Mesenchymal stem cell (in vitro differentiated cells and primary cell): ENCODE measurements at regions not wholly inside any gene's neighbourhood (a gene's known extent, or its start where the extent isn't known, plus 50 kb on each side); places are given as distances from the start of the nearest gene placed in this dataset.

Experiments used
- DNase-seq: peaks from one replicate; pipeline ENCODE4 v3.0.0-alpha.2; 2013
- H2AFZ ChIP-seq: one replicate; pipeline ENCODE4 v1.6.1; 2013; ENCODE audit warnings: low read depth, mild to moderate bottlenecking, control low read depth, inconsistent platforms, low read length, moderate library complexity
- H2AK5ac ChIP-seq: 2 replicates; pipeline ENCODE4 v1.6.1; 2013; ENCODE audit warnings: low read length, moderate library complexity, mild to moderate bottlenecking, inconsistent platforms; ENCODE audit not compliant: severe bottlenecking
- H2BK120ac ChIP-seq: one replicate; pipeline ENCODE4 v1.6.1; 2013; ENCODE audit warnings: low read depth, mild to moderate bottlenecking, inconsistent platforms, low read length, moderate library complexity
- H2BK12ac ChIP-seq, 2 experiments: one replicate each; pipeline ENCODE4 v1.6.1; 2013; ENCODE audit warnings: inconsistent platforms in 2 of 2, low read length in 2 of 2, mild to moderate bottlenecking in 2 of 2, moderate library complexity in 2 of 2, control low read depth in 1 of 2
- H2BK15ac ChIP-seq: one replicate; pipeline ENCODE4 v1.6.1; 2013; ENCODE audit warnings: mild to moderate bottlenecking, low read depth, inconsistent platforms; ENCODE audit not compliant: poor library complexity, severe bottlenecking
- H2BK5ac ChIP-seq: 2 replicates; pipeline ENCODE4 v1.6.1; 2013; ENCODE audit warnings: low read depth, mild to moderate bottlenecking, low read length, control low read depth, inconsistent platforms; ENCODE audit not compliant: poor library complexity, severe bottlenecking
- H3K14ac ChIP-seq, 2 experiments: one replicate each; pipeline ENCODE4 v1.6.1; 2013; ENCODE audit warnings: inconsistent platforms in 2 of 2, low read length in 2 of 2, control low read depth in 1 of 2, mild to moderate bottlenecking in 1 of 2, moderate library complexity in 1 of 2
- H3K18ac ChIP-seq, 2 experiments: one replicate each; pipeline ENCODE4 v1.6.1; 2013; ENCODE audit warnings: inconsistent platforms in 2 of 2, low read length in 2 of 2, control low read depth in 1 of 2, low read depth in 1 of 2, mild to moderate bottlenecking in 1 of 2
- H3K23ac ChIP-seq, 2 experiments: one replicate each; pipeline ENCODE4 v1.6.1; 2013; ENCODE audit warnings: inconsistent platforms in 2 of 2, low read length in 2 of 2, mild to moderate bottlenecking in 2 of 2, moderate library complexity in 2 of 2, control low read depth in 1 of 2
- H3K27ac ChIP-seq: 2 replicates; pipeline ENCODE4 v1.5.1; 2013; ENCODE audit warnings: mild to moderate bottlenecking, moderate library complexity, low read length, control low read depth, inconsistent platforms; ENCODE audit not compliant: poor library complexity, severe bottlenecking
- H3K27me3 ChIP-seq, 2 experiments: 2 replicates each; pipeline versions ENCODE4 v1.6.1 to v1.7.0; 2013; ENCODE audit warnings: low read length in 2 of 2, mild to moderate bottlenecking in 2 of 2, moderate library complexity in 2 of 2, control low read depth in 1 of 2, inconsistent platforms in 1 of 2; ENCODE audit not compliant: control insufficient read depth in 1 of 2, insufficient read depth in 1 of 2
- H3K36me3 ChIP-seq, 2 experiments: 2 replicates each; pipeline versions ENCODE4 v1.6.1 to v1.7.0; 2013; ENCODE audit warnings: low read length in 2 of 2, control low read depth in 1 of 2, inconsistent platforms in 1 of 2, low read depth in 1 of 2, mild to moderate bottlenecking in 1 of 2; ENCODE audit not compliant: insufficient read depth in 2 of 2, control insufficient read depth in 1 of 2
- H3K4ac ChIP-seq, 2 experiments: one replicate each; pipeline ENCODE4 v1.6.1; 2013; ENCODE audit warnings: inconsistent platforms in 2 of 2, low read length in 2 of 2, mild to moderate bottlenecking in 2 of 2, moderate library complexity in 2 of 2, control low read depth in 1 of 2, low read depth in 1 of 2
- H3K4me1 ChIP-seq: 2 replicates; pipeline ENCODE4 v1.6.1; 2013; ENCODE audit warnings: low read depth, low read length, control low read depth; ENCODE audit not compliant: control insufficient read depth, insufficient read depth
- H3K4me2 ChIP-seq: 2 replicates; pipeline ENCODE4 v1.6.1; 2013; ENCODE audit warnings: low read length, mild to moderate bottlenecking, inconsistent platforms; ENCODE audit not compliant: poor library complexity, severe bottlenecking
- H3K4me3 ChIP-seq, 2 experiments: 2 replicates each; pipeline versions ENCODE4 v1.5.1 to v1.7.0; 2013; ENCODE audit warnings: low read length in 2 of 2, mild to moderate bottlenecking in 2 of 2, control low read depth in 1 of 2, low read depth in 1 of 2; ENCODE audit not compliant: insufficient read depth in 1 of 2
- H3K79me1 ChIP-seq: replicated peaks from 2 replicates; pipeline ENCODE4 v1.6.1; 2013; ENCODE audit warnings: mild to moderate bottlenecking, control low read depth, low read length, inconsistent platforms; ENCODE audit not compliant: poor library complexity, severe bottlenecking
- H3K9ac ChIP-seq: 2 replicates; pipeline ENCODE4 v1.7.0; 2013; ENCODE audit warnings: mild to moderate bottlenecking, low read length, moderate library complexity
- H3K9me3 ChIP-seq: 2 replicates; pipeline ENCODE4 v1.7.0; 2013; ENCODE audit warnings: mild to moderate bottlenecking, low read length; ENCODE audit not compliant: control insufficient read depth
- H4K8ac ChIP-seq: one replicate; pipeline ENCODE4 v1.6.1; 2013; ENCODE audit warnings: inconsistent platforms, mild to moderate bottlenecking, low read length, moderate library complexity
- H4K91ac ChIP-seq: one replicate; pipeline ENCODE4 v1.6.1; 2013; ENCODE audit warnings: mild to moderate bottlenecking, low read length, inconsistent platforms
- WGBS: methylation state at CpG from one replicate; pipeline ENCODE4 v1.1.7; 2013; ENCODE audit warnings: mixed read lengths; 5-methylcytosine and 5-hydroxymethylcytosine counted together

DNA sequence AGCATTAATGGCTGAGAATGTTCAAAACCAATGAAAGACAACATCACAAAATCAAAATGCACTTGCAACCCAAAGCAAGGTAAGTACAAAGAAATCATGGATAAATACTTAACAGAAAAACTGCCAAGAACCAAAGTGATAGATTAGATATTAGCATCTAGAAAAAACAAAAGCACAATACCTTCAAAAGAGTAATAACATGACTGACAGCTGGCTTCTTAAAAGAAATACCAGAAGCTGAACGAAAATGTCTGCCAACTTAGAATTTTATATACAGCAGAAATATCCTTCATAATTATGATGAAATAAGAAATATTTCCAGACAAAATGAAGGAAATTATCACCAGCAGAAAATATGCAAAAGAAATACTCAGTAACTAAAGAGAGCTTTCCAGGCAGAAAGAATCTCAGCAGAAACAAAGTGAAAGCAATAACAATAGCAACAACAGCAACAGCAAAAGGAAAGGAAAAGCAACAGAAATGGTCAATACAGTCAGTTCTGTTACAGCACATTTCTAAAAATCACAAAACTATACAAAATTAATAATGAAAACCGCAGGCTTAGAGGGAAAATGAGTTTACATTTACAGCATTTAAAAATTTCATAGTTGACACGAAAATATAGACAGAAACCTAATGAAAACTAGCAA, 121.5 kb upstream of the MAN1A1 start:
- no peak for DNase-seq
- Histone ChIP-seq H3K4me2 (no peak overlapping the region), H4K8ac (no peak overlapping the region), H3K23ac (no peak overlapping the region), H3K9ac (no peak overlapping the region), H2BK12ac (no peak overlapping the region), H3K36me3 (no peaks in the 10 kb centered on the region), H4K91ac (no peak overlapping the region), H3K9me3 (peaks cover 6% of the 10 kb centered on the region), H2AFZ (no peak overlapping the region), H3K27me3 (no peaks in the 10 kb centered on the region), H3K27ac (no peak overlapping the region), H2BK5ac (no peak overlapping the region), H2BK120ac (no peak overlapping the region), H3K4me3 (no peak overlapping the region), H2AK5ac (no peak overlapping the region), H3K14ac (no peak overlapping the region), H2BK15ac (no peak overlapping the region), H3K79me1 (no peaks in the 10 kb centered on the region), H3K18ac (no peak overlapping the region), H3K4ac (no peak overlapping the region), H3K4me1 (no peaks in the 10 kb centered on the region)
- WGBS = no CpG with 5 or more reads among the region's 3 CpGs

DNA sequence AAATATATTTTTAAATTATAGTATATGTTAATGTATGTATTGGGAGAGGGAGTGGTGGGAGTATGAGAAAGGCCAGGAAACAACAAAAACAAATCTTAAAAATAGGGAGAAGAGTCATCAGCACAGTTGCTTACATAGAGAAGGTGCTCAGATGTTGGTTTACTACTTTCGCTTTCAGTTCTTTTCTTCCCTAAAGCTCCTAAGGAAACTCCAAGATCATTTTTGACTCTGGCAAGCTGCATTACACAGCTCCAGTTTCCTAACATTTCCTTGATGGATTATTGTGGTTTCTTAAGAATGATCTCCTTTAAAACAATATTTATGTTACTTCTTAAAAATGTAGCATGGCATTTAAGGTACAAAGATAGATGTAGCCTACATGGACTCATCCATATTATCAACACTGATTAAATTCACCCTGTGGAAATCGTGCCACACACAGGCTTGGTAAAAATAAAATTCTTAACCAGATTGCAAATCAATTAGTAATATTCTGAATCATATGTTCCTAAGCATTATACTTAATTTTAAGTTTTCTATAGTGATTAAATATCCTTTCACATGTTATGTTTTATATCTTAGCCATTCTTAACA, 118.0 kb upstream of the MAN1A1 start:
- H2BK12ac ChIP-seq = no peak overlapping the region
- peak overlapping the region; percentile 16 for H3K4me2 ChIP-seq
- no peaks in the 10 kb centered on the region for H3K79me1 ChIP-seq
- no peak overlapping the region for H2AK5ac ChIP-seq
- H3K18ac ChIP-seq = no peak overlapping the region
- no peak overlapping the region for H2AFZ ChIP-seq
- peak overlapping the region; percentile 77 for H3K9ac ChIP-seq
- H3K36me3 ChIP-seq = no peaks in the 10 kb centered on the region
- H3K27ac ChIP-seq = no peak overlapping the region
- H2BK15ac ChIP-seq = no peak overlapping the region
- no peak overlapping the region for H2BK120ac ChIP-seq
- peak overlapping the region in 1 of 2 experiments; percentile 60 for H3K4me3 ChIP-seq
- peaks cover 5% of the 10 kb centered on the region for H3K9me3 ChIP-seq
- H3K23ac ChIP-seq = no peak overlapping the region
- no peaks in the 10 kb centered on the region for H3K27me3 ChIP-seq
- H3K4me1 ChIP-seq = no peaks in the 10 kb centered on the region
- H4K91ac ChIP-seq = no peak overlapping the region
- WGBS = 80% methylated on average over 1 of the region's 2 CpGs
- H2BK5ac ChIP-seq = no peak overlapping the region
- peak; percentile 67 for DNase-seq
- H3K4ac ChIP-seq = no peak overlapping the region
- H3K14ac ChIP-seq = no peak overlapping the region
- no peak overlapping the region for H4K8ac ChIP-seq

DNA sequence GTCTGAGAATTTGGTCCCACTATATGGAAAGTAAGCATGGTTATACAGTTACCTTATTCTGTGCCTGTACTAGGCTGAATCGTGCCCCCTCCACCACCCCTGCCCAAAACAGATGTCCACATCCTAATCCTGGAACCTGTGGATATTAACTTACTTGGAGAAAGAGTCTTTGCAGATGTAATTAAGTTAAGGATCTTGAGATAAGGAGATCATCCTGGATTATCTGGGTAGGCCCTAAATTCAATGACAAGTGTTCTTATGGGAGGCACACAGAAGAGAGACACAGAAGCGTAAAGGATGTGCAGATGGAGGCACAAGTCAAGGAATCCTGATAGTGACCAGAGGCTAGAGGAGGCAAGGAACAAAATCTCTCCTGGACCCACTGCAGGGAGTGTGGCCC, 116.7 kb upstream of the MAN1A1 start:
- Histone ChIP-seq H2BK12ac (no peak overlapping the region), H3K4me2 (no peak overlapping the region), H3K18ac (no peak overlapping the region), H2BK15ac (no peak overlapping the region), H3K4ac (no peak overlapping the region), H3K36me3 (no peaks in the 10 kb centered on the region), H2BK120ac (no peak overlapping the region), H3K27me3 (no peaks in the 10 kb centered on the region), H3K23ac (no peak overlapping the region), H4K91ac (no peak overlapping the region), H3K9ac (no peak overlapping the region), H3K14ac (no peak overlapping the region), H2BK5ac (no peak overlapping the region), H2AK5ac (no peak overlapping the region), H3K4me3 (no peak overlapping the region), H4K8ac (no peak overlapping the region), H3K9me3 (peaks cover 3% of the 10 kb centered on the region), H2AFZ (no peak overlapping the region), H3K27ac (no peak overlapping the region), H3K79me1 (no peaks in the 10 kb centered on the region), H3K4me1 (no peaks in the 10 kb centered on the region)
- DNase-seq = no peak
- 96% methylated on average over 1 of the region's 2 CpGs for WGBS

DNA sequence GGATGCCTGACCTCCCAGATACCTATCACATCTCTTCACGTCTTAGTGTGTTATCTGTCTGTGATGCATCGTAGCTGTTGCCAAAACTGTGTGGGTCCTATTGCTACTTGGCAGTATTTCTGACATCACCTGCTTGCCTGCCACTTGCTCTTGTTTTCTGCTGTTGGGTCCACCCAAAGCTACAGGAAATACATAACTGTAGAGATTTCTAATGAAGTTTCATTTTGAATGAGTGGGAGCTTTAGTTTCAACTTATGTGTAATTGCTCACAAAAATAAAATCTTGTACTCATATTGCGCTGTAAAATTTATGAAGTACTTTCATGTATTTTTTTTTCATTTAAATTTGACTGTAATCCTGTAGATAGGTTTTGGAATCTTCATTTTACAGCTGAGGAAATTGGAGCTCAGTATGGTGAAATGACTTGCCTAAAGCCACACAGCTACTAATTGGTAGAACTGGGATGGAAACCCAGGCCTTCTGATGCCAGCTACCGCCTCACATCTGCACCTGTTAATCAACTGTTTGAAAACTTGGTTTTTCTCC, 113.6 kb upstream of the MAN1A1 start:
- Histone ChIP-seq H3K79me1 (no peaks in the 10 kb centered on the region), H2BK12ac (no peak overlapping the region), H2AK5ac (no peak overlapping the region), H2BK120ac (no peak overlapping the region), H3K4me2 (no peak overlapping the region), H3K36me3 (no peaks in the 10 kb centered on the region), H3K4ac (no peak overlapping the region), H2BK15ac (no peak overlapping the region), H3K23ac (no peak overlapping the region), H4K8ac (no peak overlapping the region), H3K4me3 (no peak overlapping the region), H3K9ac (no peak overlapping the region), H2BK5ac (no peak overlapping the region), H3K14ac (peak overlapping the region in 1 of 2 experiments; percentile 55), H3K27me3 (no peaks in the 10 kb centered on the region), H3K18ac (no peak overlapping the region), H2AFZ (no peak overlapping the region), H4K91ac (no peak overlapping the region), H3K27ac (no peak overlapping the region), H3K4me1 (no peaks in the 10 kb centered on the region), H3K9me3 (peaks cover 10% of the 10 kb centered on the region)
- DNase-seq = no peak
- WGBS = 91% methylated on average over 3 of the region's 4 CpGs
